Panc1 (cell line): ENCODE measurements at regions not wholly inside any gene's neighbourhood (a gene's known extent, or its start where the extent isn't known, plus 50 kb on each side); places are given as distances from the start of the nearest gene placed in this dataset.

ENCODE experiments used
- ATAC-seq: fragments of 200-7000 bp; cut with Tn5 transposase; 2 replicates; pipeline ENCODE4 v1.9.1; 2020; ENCODE audit warnings: mild to moderate bottlenecking, moderate library complexity
- BruUV-seq: library from RNA; stranded (reverse); fragments of 400-500 nt; replicated peaks from 2 replicates; lab custom pipeline; 2021; lab: Mats Ljungman, UMichigan
- CTCF ChIA-PET: fragments of 300-600 bp; sonication (Branson Sonifier 250); formaldehyde crosslinking; loops from one replicate; lab custom pipeline; 2022; ENCODE audit warnings: antibody characterized with exemption; lab: Charles Lee
- POLR2A ChIA-PET: fragments of 300-600 bp; sonication (Branson Sonifier 250); formaldehyde crosslinking; loops from one replicate; lab custom pipeline; 2022; ENCODE audit warnings: antibody characterized with exemption; lab: Charles Lee
- DNase-seq: peaks from one replicate; pipeline ENCODE4 v3.0.0-alpha.2; 2010; ENCODE audit warnings: low read depth, low spot score
- H3K27ac ChIP-seq: 2 replicates; pipeline ENCODE4 v1.5.1; 2011; ENCODE audit warnings: mild to moderate bottlenecking, low read length, inconsistent platforms
- H3K27me3 ChIP-seq: fragments of 200-500 bp; sonication (Bioruptor generic); 2 replicates; pipeline ENCODE4 v1.6.0; 2014; ENCODE audit warnings: low read length, inconsistent platforms; ENCODE audit not compliant: control insufficient read depth, insufficient read depth
- H3K36me3 ChIP-seq: fragments of 200-500 bp; sonication (Bioruptor generic); 2 replicates; pipeline ENCODE4 v1.5.1; 2014; ENCODE audit warnings: inconsistent platforms, mild to moderate bottlenecking, low read length, moderate library complexity; ENCODE audit not compliant: control insufficient read depth, insufficient read depth
- H3K4me1 ChIP-seq: 2 replicates; pipeline ENCODE4 v1.5.1; 2011; ENCODE audit warnings: inconsistent platforms, mild to moderate bottlenecking, low read length, moderate library complexity; ENCODE audit not compliant: control insufficient read depth, insufficient read depth
- H3K4me3 ChIP-seq, 2 experiments: 2 replicates each; pipeline ENCODE4 v1.5.1; 2011 to 2012; ENCODE audit warnings: low read depth in 2 of 2, low read length in 2 of 2, mild to moderate bottlenecking in 2 of 2, inconsistent platforms in 1 of 2, moderate library complexity in 1 of 2
- H3K9me3 ChIP-seq: fragments of 200-500 bp; sonication (Bioruptor generic); 2 replicates; pipeline ENCODE4 v1.5.1; 2014; ENCODE audit warnings: low read depth, mild to moderate bottlenecking, inconsistent platforms, low read length, moderate library complexity; ENCODE audit not compliant: control insufficient read depth, insufficient read depth
- CTCF ChIP-seq: fragments of 450-650 bp; IDR thresholded peaks from 2 replicates; pipeline ENCODE4 v1.5.1; 2017; ENCODE audit warnings: mild to moderate bottlenecking
- POLR2AphosphoS5 ChIP-seq: IDR thresholded peaks from 2 replicates; pipeline ENCODE4 v1.6.1; 2012; ENCODE audit warnings: mild to moderate bottlenecking, low read depth, low read length, moderate library complexity
- REST ChIP-seq, 2 experiments: IDR thresholded peaks; 2 replicates each; pipeline ENCODE4 v1.6.1; 2011 to 2012; ENCODE audit warnings: low read depth in 2 of 2, control low read depth in 1 of 2, low read length in 1 of 2, mild to moderate bottlenecking in 1 of 2, moderate library complexity in 1 of 2; ENCODE audit not compliant: insufficient read depth in 1 of 2
- SIN3A ChIP-seq: IDR thresholded peaks from 2 replicates; pipeline ENCODE4 v1.6.1; 2012; ENCODE audit warnings: low read depth, mild to moderate bottlenecking, low read length, moderate library complexity, borderline replicate concordance; ENCODE audit not compliant: insufficient read depth
- TCF7L2 ChIP-seq: IDR thresholded peaks from 2 replicates; pipeline ENCODE4 v1.6.1; 2011; ENCODE audit warnings: mild to moderate bottlenecking, low read depth, low read length, inconsistent platforms
- in situ Hi-C: cut with HindIII; loops from 2 replicates; pipeline ENCODE4 v1.10.0; 2016; ENCODE audit warnings: low sequenced_read_pairs, low pct_unique_long_range_greater_than_20kb
- intact Hi-C: fragments of 100-400 bp; cut with micrococcal nuclease; formaldehyde crosslinking; loops from one replicate; pipeline ENCODE4 v1.10.0; 2022; ENCODE audit not compliant: unreplicated experiment

- Histone ChIP-seq H3K4me1 (no peaks in the 10 kb centered on the region), H3K4me3 (no peak overlapping the region), H3K9me3 (no peaks in the 10 kb centered on the region), H3K27me3 (no peaks in the 10 kb centered on the region), H3K36me3 (no peaks in the 10 kb centered on the region), H3K27ac (no peak overlapping the region)
- intact Hi-C loops (no loop called here), in situ Hi-C loops (no loop called here)
- ATAC-seq, result no peak
- ChIA-PET POLR2A (no interaction called here), CTCF (interaction anchor here (0.6 kb wide), 1 partner anchor 20 kb away, joined by 3 read pairs; no protein-coding TSS in a partner anchor)
- TF ChIP-seq TCF7L2 (no peak), POLR2AphosphoS5 (no peak), REST (IDR thresholded peaks at IDR 0.05; ENCODE audit: insufficient read depth in 1 of 2, low read depth in 2 of 2, low read length in 1 of 2) (no peak), CTCF (no peak), SIN3A (no peak)
- BruUV-seq, result no TSS peak
- DNase-seq, result no peak
Measured at GRCh38 chr10:2367083-2367482, 629.8 kb upstream of the ADARB2 start.

- TF ChIP-seq CTCF (no peak), POLR2AphosphoS5 (no peak), SIN3A (no peak), REST (IDR thresholded peaks at IDR 0.05; ENCODE audit: insufficient read depth in 1 of 2, low read depth in 2 of 2, low read length in 1 of 2) (no peak), TCF7L2 (no peak)
- ChIA-PET POLR2A (no interaction called here), CTCF (no interaction called here)
- BruUV-seq, result no TSS peak
- ATAC-seq (no peak), DNase-seq (no peak)
- intact Hi-C loops, result no loop called here
- no peaks in the 10 kb centered on the region for H3K36me3 ChIP-seq
- peaks cover 2% of the 10 kb centered on the region; the same call in 1 of the 2 replicates for H3K27me3 ChIP-seq
- H3K4me3 ChIP-seq, result no peak overlapping the region
- in situ Hi-C loops, result no loop called here
- no peaks in the 10 kb centered on the region for H3K4me1 ChIP-seq
- no peaks in the 10 kb centered on the region for H3K9me3 ChIP-seq
- H3K27ac ChIP-seq, result no peak overlapping the region
Measured at GRCh38 chr10:2366264-2366931, 629.1 kb upstream of the ADARB2 start.
